Activated CD4-positive, alpha-beta memory T cell treated with anti-CD3 and anti-CD28 coated beads, Interleukin-2, amount 10 ng/mL, durations not matched to agents 7 days and 5 days (primary cell): ENCODE measurements at regions not wholly inside any gene's neighbourhood (a gene's known extent, or its start where the extent isn't known, plus 50 kb on each side); places are given as distances from the start of the nearest gene placed in this dataset.

Source experiments
- CTCF ChIA-PET: fragments of 350-600 bp; sonication (Branson Sonifier 250); formaldehyde crosslinking; loops from one replicate; lab custom pipeline; 2021; ENCODE audit warnings: antibody characterized with exemption, inconsistent platforms; lab: Charles Lee
- POLR2A ChIA-PET: fragments of 350-600 bp; sonication (Branson Sonifier 250); formaldehyde crosslinking; loops from one replicate; lab custom pipeline; 2021; ENCODE audit warnings: antibody characterized with exemption; lab: Charles Lee
- DNase-seq: peaks from one replicate; pipeline ENCODE4 v3.0.0-alpha.2; 2020
- H3K27ac Mint-ChIP-seq: one replicate; pipeline ENCODE4 v1.8.0; 2021; ENCODE audit warnings: mild to moderate bottlenecking, mixed read lengths
- H3K27me3 Mint-ChIP-seq: one replicate; pipeline ENCODE4 v1.8.0; 2021; ENCODE audit warnings: mixed read lengths
- H3K36me3 Mint-ChIP-seq: one replicate; pipeline ENCODE4 v1.8.0; 2021; ENCODE audit warnings: low read depth, mixed read lengths
- H3K4me1 Mint-ChIP-seq: one replicate; pipeline ENCODE4 v1.8.0; 2021; ENCODE audit warnings: mixed read lengths
- H3K4me3 Mint-ChIP-seq: one replicate; pipeline ENCODE4 v1.8.0; 2021; ENCODE audit warnings: mild to moderate bottlenecking, mixed read lengths
- H3K9me3 Mint-ChIP-seq: one replicate; pipeline ENCODE4 v1.8.0; 2021; ENCODE audit warnings: mixed read lengths

GRCh38 chr5:144004751-144005150 lies 165.7 kb downstream of the YIPF5 start:
- CTCF ChIA-PET, result no interaction called here

GRCh38 chr5:144009116-144009515 lies 161.3 kb downstream of the YIPF5 start:
- Mint-ChIP-seq H3K27me3 (no peaks in the 10 kb centered on the region), H3K4me3 (no peak overlapping the region), H3K27ac (no peak overlapping the region), H3K4me1 (no peaks in the 10 kb centered on the region), H3K36me3 (no peaks in the 10 kb centered on the region), H3K9me3 (peaks cover 12% of the 10 kb centered on the region)
- CTCF ChIA-PET, result no interaction called here
- POLR2A ChIA-PET, result no interaction called here
- DNase-seq, result no peak

More at GRCh38 chr5:144004751-144005150, 165.7 kb downstream of the YIPF5 start:
- Mint-ChIP-seq H3K27me3 (peaks cover 5% of the 10 kb centered on the region), H3K9me3 (no peaks in the 10 kb centered on the region), H3K4me3 (no peak overlapping the region), H3K27ac (no peak overlapping the region), H3K4me1 (no peaks in the 10 kb centered on the region), H3K36me3 (no peaks in the 10 kb centered on the region)
- POLR2A ChIA-PET, result no interaction called here
- no peak for DNase-seq

- DNase-seq, result no peak
- Mint-ChIP-seq H3K27me3 (no peaks in the 10 kb centered on the region), H3K27ac (no peak overlapping the region), H3K4me1 (no peaks in the 10 kb centered on the region), H3K9me3 (peaks cover 12% of the 10 kb centered on the region), H3K4me3 (no peak overlapping the region), H3K36me3 (no peaks in the 10 kb centered on the region)
- POLR2A ChIA-PET, result no interaction called here
- CTCF ChIA-PET, result no interaction called here
Measured at GRCh38 chr5:144011388-144011787, 159.1 kb downstream of the YIPF5 start.

GRCh38 chr5:144013816-144014215 lies 156.6 kb downstream of the YIPF5 start:
- CTCF ChIA-PET, result no interaction called here
- no peaks in the 10 kb centered on the region for H3K36me3 Mint-ChIP-seq
- H3K27me3 Mint-ChIP-seq, result peaks cover 1% of the 10 kb centered on the region
- POLR2A ChIA-PET, result no interaction called here
- H3K4me1 Mint-ChIP-seq, result no peaks in the 10 kb centered on the region
- no peak overlapping the region for H3K27ac Mint-ChIP-seq
- DNase-seq, result no peak
- peaks cover 12% of the 10 kb centered on the region for H3K9me3 Mint-ChIP-seq
- H3K4me3 Mint-ChIP-seq, result no peak overlapping the region

- POLR2A ChIA-PET, result interaction anchor here (1.0 kb wide), 1 partner anchor 10 kb away, joined by 3 read pairs; no protein-coding TSS in a partner anchor
Measured at GRCh38 chr5:144015961-144016360, 154.5 kb downstream of the YIPF5 start.

GRCh38 chr5:144017119-144017518 lies 153.3 kb downstream of the YIPF5 start:
- peaks cover 6% of the 10 kb centered on the region for H3K9me3 Mint-ChIP-seq
- peaks cover 1% of the 10 kb centered on the region for H3K27me3 Mint-ChIP-seq
- H3K4me3 Mint-ChIP-seq, result no peak overlapping the region
- H3K4me1 Mint-ChIP-seq, result no peaks in the 10 kb centered on the region
- ChIA-PET POLR2A (no interaction called here), CTCF (no interaction called here)
- no peaks in the 10 kb centered on the region for H3K36me3 Mint-ChIP-seq
- H3K27ac Mint-ChIP-seq, result no peak overlapping the region
- DNase-seq, result no peak

More at GRCh38 chr5:144015961-144016360, 154.5 kb downstream of the YIPF5 start:
- CTCF ChIA-PET, result no interaction called here
- Mint-ChIP-seq H3K36me3 (no peaks in the 10 kb centered on the region), H3K4me1 (no peaks in the 10 kb centered on the region), H3K27ac (no peak overlapping the region), H3K4me3 (no peak overlapping the region), H3K27me3 (peaks cover 1% of the 10 kb centered on the region), H3K9me3 (peaks cover 9% of the 10 kb centered on the region)
- no peak for DNase-seq

GRCh38 chr5:144017631-144018030 lies 152.8 kb downstream of the YIPF5 start:
- POLR2A ChIA-PET, result no interaction called here
- no peaks in the 10 kb centered on the region for H3K36me3 Mint-ChIP-seq
- no peaks in the 10 kb centered on the region for H3K4me1 Mint-ChIP-seq
- no peak overlapping the region for H3K27ac Mint-ChIP-seq
- DNase-seq, result no peak
- no peak overlapping the region for H3K4me3 Mint-ChIP-seq
- peaks cover 1% of the 10 kb centered on the region for H3K27me3 Mint-ChIP-seq
- CTCF ChIA-PET, result no interaction called here
- peaks cover 7% of the 10 kb centered on the region for H3K9me3 Mint-ChIP-seq

- no peaks in the 10 kb centered on the region for H3K4me1 Mint-ChIP-seq
- POLR2A ChIA-PET, result no interaction called here
- H3K36me3 Mint-ChIP-seq, result no peaks in the 10 kb centered on the region
Measured at GRCh38 chr5:144024090-144024489, 146.4 kb downstream of the YIPF5 start.

GRCh38 chr5:144024545-144024944 lies 145.9 kb downstream of the YIPF5 start:
- peaks cover 5% of the 10 kb centered on the region for H3K9me3 Mint-ChIP-seq
- ChIA-PET POLR2A (no interaction called here), CTCF (no interaction called here)
- no peak for DNase-seq
- H3K27me3 Mint-ChIP-seq, result peaks cover 3% of the 10 kb centered on the region
- H3K36me3 Mint-ChIP-seq, result no peaks in the 10 kb centered on the region
- no peak overlapping the region for H3K4me3 Mint-ChIP-seq
- H3K27ac Mint-ChIP-seq, result no peak overlapping the region
- no peaks in the 10 kb centered on the region for H3K4me1 Mint-ChIP-seq

More at GRCh38 chr5:144024090-144024489, 146.4 kb downstream of the YIPF5 start:
- Mint-ChIP-seq H3K9me3 (peaks cover 5% of the 10 kb centered on the region), H3K4me3 (no peak overlapping the region), H3K27me3 (peaks cover 3% of the 10 kb centered on the region), H3K27ac (no peak overlapping the region)
- CTCF ChIA-PET, result no interaction called here
- DNase-seq, result no peak

- no peaks in the 10 kb centered on the region for H3K4me1 Mint-ChIP-seq
- POLR2A ChIA-PET, result no interaction called here
- no peaks in the 10 kb centered on the region for H3K36me3 Mint-ChIP-seq
- no peak overlapping the region for H3K27ac Mint-ChIP-seq
- no peak overlapping the region for H3K4me3 Mint-ChIP-seq
- peaks cover 4% of the 10 kb centered on the region for H3K27me3 Mint-ChIP-seq
- H3K9me3 Mint-ChIP-seq, result peaks cover 5% of the 10 kb centered on the region
- no peak for DNase-seq
- CTCF ChIA-PET, result interaction anchor here (0.7 kb wide), 1 partner anchor 20 kb away, joined by 3 read pairs; no protein-coding TSS in a partner anchor
Measured at GRCh38 chr5:144026286-144026685, 144.2 kb downstream of the YIPF5 start.

GRCh38 chr5:144028058-144028457 lies 142.4 kb downstream of the YIPF5 start:
- Mint-ChIP-seq H3K4me1 (no peaks in the 10 kb centered on the region), H3K36me3 (no peaks in the 10 kb centered on the region)

GRCh38 chr5:144028636-144029035 lies 141.8 kb downstream of the YIPF5 start:
- no peak overlapping the region for H3K27ac Mint-ChIP-seq
- H3K36me3 Mint-ChIP-seq, result no peaks in the 10 kb centered on the region
- ChIA-PET CTCF (no interaction called here), POLR2A (no interaction called here)
- peaks cover 5% of the 10 kb centered on the region for H3K27me3 Mint-ChIP-seq
- no peaks in the 10 kb centered on the region for H3K4me1 Mint-ChIP-seq
- no peak overlapping the region for H3K4me3 Mint-ChIP-seq
- H3K9me3 Mint-ChIP-seq, result no peaks in the 10 kb centered on the region
- DNase-seq, result no peak

More at GRCh38 chr5:144028058-144028457, 142.4 kb downstream of the YIPF5 start:
- peaks cover 4% of the 10 kb centered on the region for H3K27me3 Mint-ChIP-seq
- CTCF ChIA-PET, result no interaction called here
- H3K27ac Mint-ChIP-seq, result no peak overlapping the region
- H3K9me3 Mint-ChIP-seq, result no peaks in the 10 kb centered on the region
- POLR2A ChIA-PET, result no interaction called here
- H3K4me3 Mint-ChIP-seq, result no peak overlapping the region
- DNase-seq, result no peak

GRCh38 chr5:144030904-144031303 lies 139.6 kb downstream of the YIPF5 start:
- H3K4me3 Mint-ChIP-seq, result no peak overlapping the region
- H3K36me3 Mint-ChIP-seq, result no peaks in the 10 kb centered on the region
- H3K4me1 Mint-ChIP-seq, result no peaks in the 10 kb centered on the region
- H3K27me3 Mint-ChIP-seq, result peaks cover 6% of the 10 kb centered on the region
- no peak for DNase-seq
- CTCF ChIA-PET, result no interaction called here
- H3K27ac Mint-ChIP-seq, result no peak overlapping the region
- H3K9me3 Mint-ChIP-seq, result no peaks in the 10 kb centered on the region
- POLR2A ChIA-PET, result no interaction called here

GRCh38 chr5:144032375-144032774 lies 138.1 kb downstream of the YIPF5 start:
- CTCF ChIA-PET, result no interaction called here
- no peaks in the 10 kb centered on the region for H3K4me1 Mint-ChIP-seq
- POLR2A ChIA-PET, result no interaction called here
- H3K27me3 Mint-ChIP-seq, result peaks cover 6% of the 10 kb centered on the region
- H3K9me3 Mint-ChIP-seq, result no peaks in the 10 kb centered on the region
- H3K27ac Mint-ChIP-seq, result no peak overlapping the region
- H3K36me3 Mint-ChIP-seq, result no peaks in the 10 kb centered on the region
- H3K4me3 Mint-ChIP-seq, result no peak overlapping the region
- DNase-seq, result no peak
